ENCODE measurements at regions not wholly inside any gene's neighbourhood (a gene's known extent, or its start where the extent isn't known, plus 50 kb on each side); places are given as distances from the start of the nearest gene placed in this dataset.

- H3K9me2 ChIP-seq (ENCODE audit: insufficient read depth) = no peaks in the 10 kb centered on the region
- H3K9ac ChIP-seq (ENCODE audit: low read length) = no peak overlapping the region
- ATAC-seq = no peak
- BruUV-seq (replicated peaks) = no TSS peak
- no peak for DNase-seq (ENCODE audit: low read depth, low spot score)
- RAD21 ChIA-PET (ENCODE audit: low non-redundant PET in 1 of 2, low total read pairs in 2 of 2, uncharacterized antibody in 2 of 2, unreplicated experiment in 2 of 2) = no interaction called here
- intact Hi-C loops (cut with micrococcal nuclease) = no loop called here
- TF ChIP-seq ELF1 (IDR thresholded peaks at IDR 0.05; ENCODE audit: borderline replicate concordance, low read depth) = no peak
- no peak for TF ChIP-seq FOSL1 (IDR thresholded peaks at IDR 0.05; ENCODE audit: low read depth)
- no peak for TF ChIP-seq CEBPB (IDR thresholded peaks at IDR 0.05; ENCODE audit: low read depth)
- no peak for TF ChIP-seq EZH2 (IDR thresholded peaks at IDR 0.05)
- no peak for TF ChIP-seq TCF7L2 (IDR thresholded peaks at IDR 0.05; ENCODE audit: borderline replicate concordance, extremely low read depth, insufficient read depth, insufficient read length)
- no peak for TF ChIP-seq EGR1 (IDR thresholded peaks at IDR 0.05; ENCODE audit: low read depth)
- TF ChIP-seq ZFX (IDR thresholded peaks at IDR 0.05) = no peak
- TF ChIP-seq CBX3 (IDR thresholded peaks at IDR 0.05; ENCODE audit: low read depth) = no peak
- TF ChIP-seq JUND (IDR thresholded peaks at IDR 0.05) = no peak
- no peak for TF ChIP-seq YY1 (IDR thresholded peaks at IDR 0.05; ENCODE audit: extremely low read depth, insufficient replicate concordance, low read depth, low read length)
- TF ChIP-seq ZBTB33 (IDR thresholded peaks at IDR 0.05; ENCODE audit: extremely low read depth, insufficient replicate concordance, low read length) = no peak
- TF ChIP-seq POLR2AphosphoS5 (IDR thresholded peaks at IDR 0.05; ENCODE audit: low read depth, low read length) = no peak
- TF ChIP-seq SRF (IDR thresholded peaks at IDR 0.05; ENCODE audit: low read depth) = no peak
- H3K79me2 ChIP-seq (ENCODE audit: insufficient read depth, low read length) = no peaks in the 10 kb centered on the region
- H3K4me1 ChIP-seq (ENCODE audit: control insufficient read depth in 1 of 2, insufficient read depth in 2 of 2, low read length in 2 of 2) = no peaks in the 10 kb centered on the region
- no peak overlapping the region for H3K4me3 ChIP-seq (replicated peaks in 1 of 2; ENCODE audit: low read depth in 1 of 2, low read length in 2 of 2)
- no peaks in the 10 kb centered on the region; a peak in 1 of 4 replicates for H3K9me3 ChIP-seq (ENCODE audit: control insufficient read depth in 1 of 2, insufficient read depth in 1 of 2, low read depth in 1 of 2, low read length in 2 of 2)
- peaks cover 37% of the 10 kb centered on the region; the same call in 1 of the 2 replicates for H3K27me3 ChIP-seq (ENCODE audit: insufficient read depth, low read length)
- H3K36me3 ChIP-seq (ENCODE audit: control insufficient read depth in 1 of 2, insufficient read depth in 2 of 2, low read length in 2 of 2) = no peaks in the 10 kb centered on the region
- no peak overlapping the region for H3K27ac ChIP-seq (ENCODE audit: low read depth, low read length)
- no peak overlapping the region for H3K4me2 ChIP-seq (ENCODE audit: low read length)
- CTCF ChIA-PET = no interaction called here
- no peaks in the 10 kb centered on the region for H4K20me1 ChIP-seq (ENCODE audit: insufficient read depth)
- POLR2A ChIA-PET = no interaction called here
- H2AFZ ChIP-seq (ENCODE audit: low read depth, low read length, poor library complexity, severe bottlenecking) = no peak overlapping the region
These were observed 501.1 kb downstream of the BRD1 start for GRCh38 chr22:49326558-49326957.
